AML-193 (cell line): ENCODE measurements at regions not wholly inside any gene's neighbourhood (a gene's known extent, or its start where the extent isn't known, plus 50 kb on each side); places are given as distances from the start of the nearest gene placed in this dataset.
"Not testable (repeated sequence)": the region's sequence is repeated elsewhere in the genome, so short reads cannot be mapped to it uniquely, and the experiment has no call there.

Experiments
- DNase-seq, 2 experiments: peaks; one replicate each; lab custom pipeline; 2025; lab: John Stamatoyannopoulos, UW

GRCh38 chr16:73951481-73951880 lies 345.1 kb upstream of the PSMD7 start:
- DNase-seq = no peak

GRCh38 chr16:73949574-73950320 lies 346.9 kb upstream of the PSMD7 start:
- DNase-seq = no peak

DNA sequence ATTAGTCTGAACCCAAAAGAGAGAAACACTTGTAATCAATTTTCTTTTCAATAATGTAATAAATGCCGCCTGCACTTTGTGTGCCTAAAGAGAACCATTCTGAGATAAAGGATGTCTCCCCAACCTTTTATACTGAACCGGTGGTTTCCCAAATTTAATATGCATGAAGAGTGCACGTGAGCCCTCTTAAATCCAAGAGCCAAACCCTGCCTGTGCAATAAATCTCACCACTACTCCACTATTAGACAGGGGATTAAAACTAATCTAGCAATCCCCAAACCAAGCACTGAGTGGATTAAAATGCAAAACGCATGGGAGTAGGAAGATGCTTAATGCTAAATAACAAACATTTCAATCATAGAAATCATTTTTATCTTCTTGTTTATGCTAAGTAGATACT lies 351.0 kb upstream of the PSMD7 start:
- DNase-seq = no peak

- DNase-seq = not testable (repeated sequence)
Measured at GRCh38 chr16:73943184-73943583, 353.4 kb upstream of the PSMD7 start.

DNA sequence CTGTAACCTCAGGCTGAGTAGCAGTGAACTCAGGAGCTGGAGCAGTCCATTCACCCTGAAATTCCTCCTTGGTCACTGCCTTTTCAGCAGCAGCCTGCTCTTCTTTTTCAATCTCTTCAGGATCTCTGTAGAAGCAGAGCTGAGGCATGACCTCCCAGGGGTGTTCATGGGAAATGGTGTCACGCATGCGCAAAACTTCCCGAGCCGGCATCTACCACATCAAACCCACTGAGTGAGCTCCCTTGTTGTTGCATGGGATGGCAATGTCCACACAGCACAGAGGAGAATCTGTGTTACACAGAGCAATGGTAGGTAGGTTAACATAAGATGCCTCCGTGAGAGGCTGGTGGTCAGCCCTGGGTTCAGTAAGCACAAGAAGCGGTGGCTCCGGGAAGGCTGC lies 355.8 kb upstream of the PSMD7 start:
- DNase-seq = not testable (repeated sequence)

- DNase-seq = no peak
Measured at GRCh38 chr16:73923951-73924350, 372.7 kb upstream of the PSMD7 start.

DNA sequence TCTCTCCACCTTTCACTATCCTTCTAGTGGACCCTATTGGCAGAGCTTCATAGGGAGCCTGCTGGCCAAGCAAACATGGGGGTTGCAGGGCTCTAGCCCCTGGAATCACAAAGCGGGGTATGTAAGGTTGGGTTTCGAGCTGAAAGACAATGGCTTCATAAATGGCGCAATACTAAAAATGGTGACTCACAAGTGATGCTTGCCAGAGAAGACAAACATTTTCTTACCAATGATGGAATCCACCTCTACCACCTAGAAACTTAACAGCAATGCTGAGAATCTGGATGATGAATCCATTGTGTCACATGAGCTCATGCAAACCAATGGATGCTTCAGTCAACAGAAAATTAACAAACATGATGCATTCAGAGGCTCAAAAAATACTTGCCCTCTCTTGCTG lies 375.3 kb upstream of the PSMD7 start:
- DNase-seq = no peak

DNA sequence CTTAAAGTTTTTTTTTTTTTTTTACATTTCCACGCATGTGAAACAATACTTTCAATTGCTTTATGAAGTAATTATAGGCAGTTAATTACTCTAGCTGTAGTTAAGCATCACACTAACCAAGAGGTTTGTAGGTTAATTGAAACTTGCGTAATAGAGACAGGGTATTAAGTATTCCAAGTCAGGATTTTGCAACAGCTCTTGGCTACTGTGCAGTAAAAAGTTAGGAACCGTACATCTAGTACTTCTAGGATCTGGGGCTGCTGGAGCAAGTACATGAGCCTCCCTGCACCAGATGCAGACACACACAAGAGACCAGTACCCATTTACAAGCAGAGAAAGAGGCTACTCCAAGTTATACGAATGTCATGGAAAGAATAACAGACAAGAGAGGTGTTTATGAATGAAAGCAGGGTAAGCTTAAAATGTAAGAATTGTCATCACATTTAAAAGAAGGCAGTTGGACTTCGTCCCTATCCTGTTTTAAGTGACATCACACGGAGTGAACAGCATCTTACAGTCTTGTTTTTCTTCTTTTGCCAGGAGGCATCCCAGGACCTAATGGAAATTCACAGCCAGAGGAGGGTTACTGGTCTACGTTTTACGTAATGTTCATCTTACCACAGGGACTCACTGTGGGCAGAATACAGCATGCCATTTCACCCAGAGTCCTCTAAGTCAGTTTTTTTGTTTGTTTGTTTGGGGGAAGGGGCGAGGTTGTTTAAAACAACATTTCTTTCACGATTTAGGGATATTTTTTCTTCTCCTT lies 379.6 kb upstream of the PSMD7 start:
- no peak for DNase-seq

GRCh38 chr16:73915935-73916334 lies 380.7 kb upstream of the PSMD7 start:
- no peak for DNase-seq

DNA sequence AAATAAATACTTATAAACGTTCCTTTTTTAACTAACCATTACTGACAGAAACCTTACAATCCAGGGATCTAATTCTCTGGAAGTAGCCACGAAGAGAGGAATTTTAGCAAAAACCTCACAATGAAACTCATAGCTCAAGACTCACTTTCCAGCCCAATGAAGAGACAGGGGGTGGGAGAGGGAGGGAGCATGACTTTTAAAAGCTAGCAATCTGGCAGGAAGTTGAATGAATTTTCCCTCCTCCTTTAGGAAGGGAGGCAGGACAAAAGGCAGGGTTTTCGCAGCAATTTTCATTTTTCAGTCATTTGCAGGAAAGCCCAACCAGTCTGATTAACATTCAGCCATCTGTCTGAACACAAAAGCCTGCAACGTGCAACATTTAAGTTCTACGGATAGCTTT lies 381.5 kb upstream of the PSMD7 start:
- DNase-seq = no peak

- no peak for DNase-seq
Measured at GRCh38 chr16:73912850-73913249, 383.8 kb upstream of the PSMD7 start.

DNA sequence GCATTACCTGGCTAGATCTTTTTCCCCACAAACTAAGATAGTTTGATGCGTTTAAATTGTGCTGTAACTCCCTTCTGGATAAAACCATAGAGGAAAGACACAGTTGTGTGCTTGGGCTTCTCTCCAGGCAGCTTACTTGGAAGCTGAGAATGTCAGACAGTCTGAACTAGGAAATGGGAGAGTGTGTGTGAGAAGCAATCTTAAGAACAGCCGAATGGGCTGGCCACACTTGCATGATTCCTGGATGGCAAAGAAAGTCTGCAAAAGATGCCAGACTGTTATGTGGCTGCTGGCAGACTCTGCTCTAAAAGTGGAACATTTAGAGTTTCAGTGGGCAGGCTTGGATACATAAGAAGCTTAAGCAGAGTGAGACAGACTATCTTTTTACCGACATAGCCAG lies 384.3 kb upstream of the PSMD7 start:
- no peak for DNase-seq

- DNase-seq = no peak
Measured at GRCh38 chr16:73909529-73910035, 387.0 kb upstream of the PSMD7 start.

DNA sequence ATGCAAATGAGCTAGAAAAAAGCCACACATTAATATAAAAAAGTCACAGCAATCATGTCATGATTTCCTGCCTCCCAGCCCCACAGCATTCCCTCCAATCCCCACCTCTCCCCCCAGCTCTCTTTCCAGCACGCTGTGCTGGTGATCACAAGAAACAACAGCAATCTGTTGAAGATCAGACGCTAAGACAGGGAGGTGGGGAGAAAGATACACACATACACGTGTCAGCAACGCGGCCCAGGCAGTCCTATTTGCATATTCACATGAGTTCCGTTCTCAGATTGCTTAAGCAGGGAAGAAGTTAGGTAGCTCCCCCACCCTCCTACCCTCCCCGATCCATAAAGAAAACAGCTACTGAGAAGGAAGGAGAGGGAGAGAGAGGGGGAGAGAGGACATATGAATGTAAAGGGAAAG lies 405.5 kb upstream of the PSMD7 start:
- DNase-seq = peak in 1 of 2 experiments; percentile 0

GRCh38 chr16:73890186-73891128 lies 406.2 kb upstream of the PSMD7 start:
- DNase-seq = no peak

DNA sequence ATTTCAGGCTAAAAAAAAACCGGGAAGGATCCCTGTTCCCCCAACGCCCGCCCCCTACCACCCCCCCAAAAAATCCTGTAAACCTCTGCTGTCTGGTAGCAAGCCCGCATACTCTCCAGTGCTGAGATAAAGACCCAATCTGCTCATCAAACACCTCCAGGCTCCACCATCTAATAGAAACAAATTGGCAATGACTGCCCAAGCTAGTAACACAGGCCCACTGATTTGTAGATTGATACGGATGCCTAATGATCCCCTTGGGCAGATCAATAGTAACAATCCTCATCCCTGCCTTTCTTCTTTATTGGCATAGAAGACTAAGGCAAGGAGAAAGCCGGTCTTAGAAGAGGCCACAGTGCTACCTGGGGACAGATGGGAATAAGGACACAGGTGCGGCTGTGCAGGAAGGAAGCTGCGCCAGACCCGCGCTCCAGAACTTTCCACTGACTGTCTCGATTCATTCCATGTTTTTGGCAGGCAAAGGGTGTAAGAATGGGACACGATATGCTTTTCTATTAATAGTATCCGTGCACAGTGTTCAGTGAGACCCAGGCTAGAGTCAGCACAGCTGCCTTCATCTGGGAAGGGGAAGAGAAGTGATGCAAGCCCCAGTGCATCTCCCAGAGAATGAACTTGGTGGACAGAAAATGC lies 407.6 kb upstream of the PSMD7 start:
- no peak for DNase-seq

DNA sequence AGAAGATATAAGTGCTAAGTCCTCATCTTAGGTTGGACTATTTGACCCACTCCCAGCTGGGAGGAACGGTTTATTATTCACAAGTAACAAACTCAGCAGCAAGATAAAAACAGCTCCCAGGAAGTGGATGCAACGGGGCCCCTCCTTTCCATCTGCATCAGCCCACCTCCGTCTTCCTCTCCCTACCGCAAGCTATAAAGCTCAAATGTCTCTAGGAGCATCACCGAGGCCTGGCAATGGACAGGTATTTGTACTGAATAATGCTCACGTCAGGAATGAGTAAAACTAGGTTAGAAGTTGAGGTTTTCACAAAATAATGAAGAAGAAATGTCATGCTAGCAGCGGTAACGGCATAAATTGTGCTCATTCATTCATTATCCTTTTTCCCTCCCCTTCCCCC lies 408.7 kb upstream of the PSMD7 start:
- DNase-seq = no peak

DNA sequence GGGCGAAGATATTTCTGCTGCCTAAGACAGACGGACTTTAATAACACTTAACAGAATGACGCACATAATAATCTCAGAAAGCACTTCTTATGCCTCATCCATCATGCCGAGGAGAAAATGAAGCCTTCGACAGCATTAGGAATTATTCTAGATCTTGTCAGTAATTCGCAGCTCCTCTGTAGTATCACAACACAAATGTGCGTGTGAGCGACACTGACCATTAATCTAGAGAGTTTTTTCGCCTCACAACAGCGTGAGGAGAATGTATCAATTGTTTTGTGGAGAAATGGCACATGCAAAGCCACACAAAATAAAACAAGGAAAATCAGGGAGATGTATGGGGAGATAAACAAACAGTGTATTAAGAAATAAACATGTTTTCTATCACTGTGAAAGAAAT lies 410.2 kb upstream of the PSMD7 start:
- DNase-seq = no peak

DNA sequence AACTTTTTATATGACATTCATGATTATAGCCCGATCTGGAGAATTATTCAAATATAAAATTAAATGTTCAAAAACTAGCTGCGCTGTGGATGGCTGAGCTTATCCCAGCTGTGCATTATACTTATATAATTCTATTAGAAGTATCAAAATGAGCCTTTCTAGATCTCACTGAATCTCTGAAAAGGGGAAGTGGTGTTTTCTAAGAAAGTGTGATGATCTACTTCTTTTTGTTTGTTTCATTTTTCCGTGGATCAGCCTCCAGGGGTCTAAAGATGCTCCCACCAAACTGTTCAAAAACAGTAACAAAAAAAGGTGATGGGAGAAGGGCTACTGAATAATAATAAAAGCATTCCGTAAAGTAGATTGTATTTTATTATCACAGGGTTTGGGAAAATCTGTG lies 411.3 kb upstream of the PSMD7 start:
- no peak for DNase-seq

DNA sequence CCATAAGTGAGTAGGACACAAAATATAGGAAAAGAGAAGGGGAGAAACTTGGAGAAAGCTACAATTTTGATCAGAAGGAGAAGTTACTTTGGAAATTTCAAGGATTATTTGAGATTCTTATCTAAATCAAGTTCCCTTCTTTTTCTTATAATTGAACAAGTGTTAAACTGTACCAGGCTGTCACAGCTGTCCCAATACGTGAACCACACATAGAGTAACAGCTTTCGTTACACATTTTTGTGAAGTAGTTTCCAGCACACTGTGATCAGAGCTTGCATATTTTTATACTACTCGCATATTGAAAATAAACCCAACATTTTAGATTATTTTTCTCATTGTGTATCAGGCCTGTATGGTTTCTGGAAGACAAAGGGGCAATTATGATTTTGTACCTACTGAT lies 412.8 kb upstream of the PSMD7 start:
- no peak for DNase-seq

GRCh38 chr16:73883126-73883525 lies 413.5 kb upstream of the PSMD7 start:
- DNase-seq = no peak

DNA sequence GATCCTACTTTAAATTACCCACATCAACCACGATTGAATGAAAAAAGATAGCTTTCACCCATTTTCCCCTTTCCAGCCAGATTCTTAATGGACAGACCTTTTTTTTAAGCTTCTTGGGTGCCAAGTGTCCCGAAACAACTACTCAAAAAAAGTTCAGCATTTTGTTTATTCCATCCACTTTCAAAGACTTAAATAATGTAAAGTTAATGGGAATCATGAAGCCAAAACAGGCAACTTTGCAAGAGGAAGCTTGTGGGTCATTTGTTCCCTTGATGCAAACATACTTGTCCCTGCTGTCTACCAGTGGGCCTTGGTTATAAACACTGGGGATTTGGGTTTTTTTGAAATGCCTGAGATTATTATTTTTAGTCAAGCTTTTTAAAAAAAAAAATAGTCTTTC lies 414.0 kb upstream of the PSMD7 start:
- no peak for DNase-seq
